ENCODE measurements at regions not wholly inside any gene's neighbourhood (a gene's known extent, or its start where the extent isn't known, plus 50 kb on each side); places are given as distances from the start of the nearest gene placed in this dataset.

DNA sequence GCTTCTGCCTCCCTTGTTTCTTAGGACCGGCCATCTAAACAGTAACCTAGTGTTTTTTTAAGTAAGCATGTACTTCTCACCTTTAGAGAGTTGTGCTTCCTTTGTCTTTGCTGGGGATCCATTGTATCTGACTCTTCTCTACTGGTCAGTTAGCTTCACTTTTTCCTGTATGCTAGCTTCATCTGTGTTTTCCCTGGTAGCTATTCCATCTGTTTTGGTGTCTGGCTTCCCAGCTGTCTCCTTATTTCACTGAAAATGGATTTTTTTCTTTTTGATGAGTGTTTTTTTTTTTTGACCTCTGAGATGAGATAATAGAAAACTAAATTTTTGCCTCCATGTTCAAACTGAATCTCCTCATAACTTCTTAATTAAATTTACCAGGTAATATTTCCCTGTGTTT lies 637.0 kb upstream of the SLC10A2 start:
- TF ChIP-seq CTCF (IDR thresholded peaks at IDR 0.05; ENCODE audit: borderline replicate concordance, extremely low read depth, low read length, poor library complexity, severe bottlenecking) (no peak), EZH2 (IDR thresholded peaks at IDR 0.05; ENCODE audit: borderline replicate concordance, low read depth, low read length, severe bottlenecking) (no peak)
